Neuronal stem cell (in vitro differentiated cells): ENCODE measurements at regions not wholly inside any gene's neighbourhood (a gene's known extent, or its start where the extent isn't known, plus 50 kb on each side); places are given as distances from the start of the nearest gene placed in this dataset.
"Not testable (repeated sequence)": the region's sequence is repeated elsewhere in the genome, so short reads cannot be mapped to it uniquely, and the experiment has no call there.

Experiments used
- DNase-seq: peaks from one replicate; pipeline ENCODE4 v3.0.0-alpha.2; 2013; ENCODE audit warnings: low spot score
- H2AFZ ChIP-seq: one replicate; pipeline ENCODE4 v1.6.1; 2013; ENCODE audit warnings: mild to moderate bottlenecking, low read length, inconsistent platforms
- H2AK5ac ChIP-seq: 2 replicates; pipeline ENCODE4 v1.6.1; 2013; ENCODE audit warnings: low read depth, mild to moderate bottlenecking, inconsistent platforms, low read length, moderate library complexity, mixed read lengths
- H2BK120ac ChIP-seq: 2 replicates; pipeline ENCODE4 v1.6.1; 2013; ENCODE audit warnings: low read depth, mild to moderate bottlenecking, inconsistent platforms, low read length, moderate library complexity, mixed read lengths
- H2BK12ac ChIP-seq: one replicate; pipeline ENCODE4 v1.6.1; 2013; ENCODE audit warnings: low read length, inconsistent platforms
- H2BK15ac ChIP-seq: 2 replicates; pipeline ENCODE4 v1.6.1; 2013; ENCODE audit warnings: mild to moderate bottlenecking, low read length, inconsistent platforms, mixed read lengths
- H2BK5ac ChIP-seq: one replicate; pipeline ENCODE4 v1.6.1; 2013; ENCODE audit warnings: inconsistent platforms, mild to moderate bottlenecking, low read length, moderate library complexity
- H3K14ac ChIP-seq: one replicate; pipeline ENCODE4 v1.6.1; 2013; ENCODE audit warnings: low read length, inconsistent platforms
- H3K18ac ChIP-seq: 2 replicates; pipeline ENCODE4 v1.6.1; 2013; ENCODE audit warnings: low read length, inconsistent platforms
- H3K23ac ChIP-seq: 2 replicates; pipeline ENCODE4 v1.6.1; 2013; ENCODE audit warnings: low read depth, mild to moderate bottlenecking, mixed read lengths, low read length, inconsistent platforms; ENCODE audit not compliant: poor library complexity
- H3K27ac ChIP-seq: replicated peaks from 3 replicates; pipeline ENCODE4 v1.5.1; 2013; ENCODE audit warnings: low read length, inconsistent platforms
- H3K27me3 ChIP-seq, 3 experiments: 2 replicates each; pipeline ENCODE4 v1.6.1; 2013; ENCODE audit warnings: low read length in 3 of 3, mild to moderate bottlenecking in 2 of 3, inconsistent platforms in 1 of 3, low read depth in 1 of 3, mixed read lengths in 1 of 3, moderate library complexity in 1 of 3; ENCODE audit not compliant: control insufficient read depth in 3 of 3, insufficient read depth in 3 of 3
- H3K36me3 ChIP-seq, 2 donors: replicated peaks in 1 of 2; 2 replicates each; pipeline ENCODE4 v1.6.1; 2013; ENCODE audit warnings: low read length in 2 of 2; ENCODE audit not compliant: control insufficient read depth in 2 of 2, insufficient read depth in 2 of 2
- H3K4ac ChIP-seq: 2 replicates; pipeline ENCODE4 v1.6.1; 2013; ENCODE audit warnings: inconsistent platforms, mild to moderate bottlenecking, low read length, moderate library complexity
- H3K4me1 ChIP-seq, 2 donors: 1 replicate in 1 of 2; 2 replicates in 1 of 2; pipeline ENCODE4 v1.6.1; 2013; ENCODE audit warnings: low read length in 2 of 2, low read depth in 1 of 2; ENCODE audit not compliant: control insufficient read depth in 2 of 2, insufficient read depth in 1 of 2
- H3K4me2 ChIP-seq: one replicate; pipeline ENCODE4 v1.6.1; 2013; ENCODE audit warnings: mild to moderate bottlenecking, low read length, inconsistent platforms; ENCODE audit not compliant: insufficient read depth, poor library complexity, severe bottlenecking
- H3K4me3 ChIP-seq, 2 donors: 2 replicates each; pipeline ENCODE4 v1.5.1; 2013; ENCODE audit warnings: low read length in 2 of 2, mild to moderate bottlenecking in 2 of 2, inconsistent platforms in 1 of 2, moderate library complexity in 1 of 2
- H3K79me1 ChIP-seq: one replicate; pipeline ENCODE4 v1.6.1; 2013; ENCODE audit warnings: low read depth, mild to moderate bottlenecking, inconsistent platforms, low read length, moderate library complexity
- H3K9ac ChIP-seq: one replicate; pipeline ENCODE4 v1.6.1; 2013; ENCODE audit warnings: mild to moderate bottlenecking, low read depth, low read length, inconsistent platforms; ENCODE audit not compliant: poor library complexity
- H3K9me3 ChIP-seq, 2 donors: replicated peaks in 1 of 2; 2 replicates each; pipeline versions ENCODE3 to v1.6.1; 2013; ENCODE audit warnings: low read length in 2 of 2, mild to moderate bottlenecking in 2 of 2, inconsistent platforms in 1 of 2, low read depth in 1 of 2, mixed read lengths in 1 of 2, moderate library complexity in 1 of 2; ENCODE audit not compliant: control insufficient read depth in 2 of 2, insufficient read depth in 1 of 2
- H4K8ac ChIP-seq: one replicate; pipeline ENCODE4 v1.6.1; 2013; ENCODE audit warnings: low read depth, mild to moderate bottlenecking, inconsistent platforms, low read length, moderate library complexity
- H4K91ac ChIP-seq: one replicate; pipeline ENCODE4 v1.6.1; 2013; ENCODE audit warnings: low read length, low read depth, mild to moderate bottlenecking, inconsistent platforms; ENCODE audit not compliant: poor library complexity
- WGBS, 2 donors: extraction: QIAGEN DNeasy Blood & Tissue Kit; methylation state at CpG; one replicate each; pipeline ENCODE4 v1.1.7; 2013; ENCODE audit warnings: missing lambda C conversion rate in 2 of 2, mixed read lengths in 1 of 2; ENCODE audit not compliant: insufficient read length in 2 of 2, insufficient replicate concordance in 1 of 2; ENCODE audit errors: extremely low coverage in 2 of 2; 5-methylcytosine and 5-hydroxymethylcytosine counted together

DNA sequence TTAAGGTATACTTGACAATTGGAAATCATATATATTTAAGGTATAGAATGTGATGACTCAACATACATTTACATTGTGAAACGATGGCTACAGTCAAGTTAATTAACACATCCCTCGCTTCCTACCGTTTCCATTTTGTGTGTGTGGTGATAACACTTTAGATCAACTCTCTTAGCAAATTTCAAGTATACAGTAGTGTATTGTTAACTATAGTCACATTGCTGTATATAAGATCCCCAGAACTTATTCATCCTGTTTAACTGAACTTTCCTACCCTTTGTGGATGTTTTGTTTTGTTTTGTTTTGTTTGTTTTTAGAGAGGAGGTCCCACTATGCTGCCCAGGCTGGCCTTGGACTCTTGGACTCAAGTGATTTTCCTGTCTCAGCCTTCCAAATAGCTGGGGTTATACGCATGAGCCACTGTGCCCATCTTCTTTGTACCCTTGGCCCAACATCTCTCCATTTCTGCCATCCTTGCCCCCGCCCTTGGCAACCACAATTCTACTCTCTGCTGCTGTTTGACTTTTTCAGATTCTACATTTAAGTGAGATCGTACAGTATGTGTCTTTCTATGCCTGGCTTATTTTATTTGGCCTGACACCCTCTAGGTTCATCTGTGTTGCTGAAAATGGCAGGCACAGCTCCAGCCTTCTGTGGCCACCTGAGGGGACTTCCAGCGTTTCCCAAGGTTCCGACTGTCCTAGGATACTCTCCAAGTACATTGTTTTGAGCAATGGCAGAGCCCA is 90.5 kb upstream of the SNX9 start:
- no peaks in the 10 kb centered on the region for H3K9me3 ChIP-seq
- H2BK120ac ChIP-seq = no peak overlapping the region
- H4K8ac ChIP-seq = no peak overlapping the region
- H3K27me3 ChIP-seq = peaks cover 0 to 3% (median 0%) of the 10 kb centered on the region in 3 experiments
- no CpG with 5 or more reads among the region's 8 CpGs for WGBS, 2 donors
- H3K79me1 ChIP-seq = no peaks in the 10 kb centered on the region
- no peak overlapping the region for H2BK5ac ChIP-seq
- H3K9ac ChIP-seq = no peak overlapping the region
- H3K14ac ChIP-seq = no peak overlapping the region
- H3K23ac ChIP-seq = no peak overlapping the region
- H3K27ac ChIP-seq = no peak overlapping the region
- peaks cover 0 to 2% of the 10 kb centered on the region in 2 donors for H3K4me1 ChIP-seq
- no peak overlapping the region for H4K91ac ChIP-seq
- H2BK15ac ChIP-seq = no peak overlapping the region
- no peak overlapping the region for H2BK12ac ChIP-seq
- no peak overlapping the region for H3K4me3 ChIP-seq
- no peak for DNase-seq
- H2AFZ ChIP-seq = no peak overlapping the region
- no peak overlapping the region for H3K18ac ChIP-seq
- H2AK5ac ChIP-seq = no peak overlapping the region
- H3K4me2 ChIP-seq = no peak overlapping the region
- H3K36me3 ChIP-seq = no peaks in the 10 kb centered on the region
- H3K4ac ChIP-seq = no peak overlapping the region

DNA sequence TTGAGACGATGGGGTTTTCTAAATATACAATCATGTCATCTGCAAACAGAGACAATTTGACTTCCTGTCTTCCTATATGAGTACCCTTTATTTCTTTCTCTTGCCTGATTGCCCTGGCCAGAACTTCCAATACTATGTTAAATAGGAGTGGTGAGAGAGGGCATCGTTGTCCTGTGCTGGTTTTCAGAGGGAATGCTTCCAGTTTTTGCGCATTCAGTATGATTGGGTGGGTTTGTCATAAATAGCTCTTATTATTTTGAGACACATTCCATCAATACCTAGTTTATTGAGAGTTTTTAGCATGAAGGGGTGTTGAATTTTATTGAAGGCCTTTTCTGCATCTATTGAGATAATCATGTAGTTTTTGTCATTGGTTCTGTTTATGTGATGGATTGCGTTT is 86.5 kb upstream of the SNX9 start:
- not testable (repeated sequence) for H2AK5ac ChIP-seq, H3K23ac ChIP-seq, H3K79me1 ChIP-seq, H2BK12ac ChIP-seq, H2BK5ac ChIP-seq, H3K4me3 ChIP-seq, H3K36me3 ChIP-seq, H2BK15ac ChIP-seq, H3K27ac ChIP-seq, H3K4me1 ChIP-seq, H3K27me3 ChIP-seq, H3K9me3 ChIP-seq, H3K4me2 ChIP-seq, H2BK120ac ChIP-seq, H3K9ac ChIP-seq, H3K4ac ChIP-seq, DNase-seq, H3K18ac ChIP-seq, H4K8ac ChIP-seq, H3K14ac ChIP-seq, H2AFZ ChIP-seq, H4K91ac ChIP-seq
- WGBS, 2 donors = no CpG with 5 or more reads among the region's 4 CpGs

GRCh38 chr6:157741321-157741947 is 81.6 kb upstream of the SNX9 start:
- no peak overlapping the region for H4K91ac ChIP-seq
- peaks cover 0 to 2% of the 10 kb centered on the region in 2 donors for H3K4me1 ChIP-seq
- no peak overlapping the region for H3K4ac ChIP-seq
- no peaks in the 10 kb centered on the region for H3K79me1 ChIP-seq
- no peak overlapping the region for H4K8ac ChIP-seq
- H3K14ac ChIP-seq = no peak overlapping the region
- H2BK12ac ChIP-seq = no peak overlapping the region
- DNase-seq = no peak
- no peak overlapping the region for H2BK5ac ChIP-seq
- no peak overlapping the region for H3K23ac ChIP-seq
- WGBS, 2 donors = no CpG with 5 or more reads among the region's 10 CpGs
- no peak overlapping the region for H3K4me2 ChIP-seq
- H3K36me3 ChIP-seq = no peaks in the 10 kb centered on the region
- H3K27ac ChIP-seq = no peak overlapping the region
- H3K9me3 ChIP-seq = no peaks in the 10 kb centered on the region
- H2BK15ac ChIP-seq = no peak overlapping the region
- no peak overlapping the region for H2AK5ac ChIP-seq
- H3K18ac ChIP-seq = no peak overlapping the region
- H3K9ac ChIP-seq = no peak overlapping the region
- peaks cover 0 to 4% (median 0%) of the 10 kb centered on the region in 3 experiments for H3K27me3 ChIP-seq
- no peak overlapping the region for H3K4me3 ChIP-seq
- H2AFZ ChIP-seq = no peak overlapping the region
- H2BK120ac ChIP-seq = no peak overlapping the region

GRCh38 chr6:157741948-157742556 is 81.0 kb upstream of the SNX9 start:
- H3K14ac ChIP-seq = no peak overlapping the region
- no peaks in the 10 kb centered on the region for H3K79me1 ChIP-seq
- no peak overlapping the region for H3K18ac ChIP-seq
- 100% methylated on average over 1 of the region's 5 CpGs; no CpG with 5 or more reads in 1 of the 2 donors for WGBS, 2 donors
- H3K36me3 ChIP-seq = no peaks in the 10 kb centered on the region
- H2AK5ac ChIP-seq = no peak overlapping the region
- no peaks in the 10 kb centered on the region for H3K9me3 ChIP-seq
- peaks cover 0 to 2% of the 10 kb centered on the region in 2 donors for H3K4me1 ChIP-seq
- H2BK120ac ChIP-seq = no peak overlapping the region
- no peak overlapping the region for H2BK5ac ChIP-seq
- H3K23ac ChIP-seq = no peak overlapping the region
- no peak overlapping the region for H2BK15ac ChIP-seq
- no peak overlapping the region for H3K27ac ChIP-seq
- H2BK12ac ChIP-seq = no peak overlapping the region
- H2AFZ ChIP-seq = no peak overlapping the region
- no peak overlapping the region for H3K4me3 ChIP-seq
- H3K4ac ChIP-seq = no peak overlapping the region
- H4K91ac ChIP-seq = no peak overlapping the region
- H4K8ac ChIP-seq = no peak overlapping the region
- peaks cover 0 to 4% (median 0%) of the 10 kb centered on the region in 3 experiments for H3K27me3 ChIP-seq
- no peak for DNase-seq
- H3K4me2 ChIP-seq = no peak overlapping the region
- peak overlapping the region; percentile 4 for H3K9ac ChIP-seq
